T-helper 22 cell (primary cell): ENCODE measurements at regions not wholly inside any gene's neighbourhood (a gene's known extent, or its start where the extent isn't known, plus 50 kb on each side); places are given as distances from the start of the nearest gene placed in this dataset.

ENCODE experiments used
- DNase-seq: peaks from one replicate; pipeline ENCODE4 v3.0.0-alpha.2; 2020; ENCODE audit warnings: low read depth

DNA sequence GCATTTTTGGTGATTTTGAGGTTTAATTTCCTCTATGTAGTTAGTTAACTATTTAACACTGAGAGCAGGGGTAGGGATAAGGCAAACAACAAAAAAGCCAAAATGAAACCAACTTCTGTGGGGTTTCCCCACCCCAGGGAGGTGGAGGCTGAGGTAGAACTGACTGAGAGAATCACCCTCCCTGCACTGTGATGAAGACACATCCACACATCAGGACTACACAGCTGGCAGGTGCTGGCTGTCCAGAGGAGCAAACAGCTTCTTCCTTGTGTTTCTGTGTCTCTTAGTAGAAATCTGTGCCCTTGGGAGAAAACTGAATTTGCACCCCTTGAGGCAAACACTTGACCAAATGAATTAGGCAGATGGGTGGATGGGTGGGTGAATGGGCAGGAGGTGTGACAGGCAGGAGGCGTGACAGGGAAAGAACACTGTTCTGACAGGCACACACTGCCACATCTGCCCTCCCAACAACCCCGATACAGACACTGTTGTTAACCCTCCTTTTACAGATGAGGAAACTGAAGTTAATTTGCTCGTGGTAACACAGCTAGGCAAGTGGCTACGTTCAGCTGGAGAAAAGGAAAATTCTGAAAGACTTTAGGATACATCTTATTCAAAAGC, 62.9 kb upstream of the AMZ2 start:
- peak; percentile 54 for DNase-seq

DNA sequence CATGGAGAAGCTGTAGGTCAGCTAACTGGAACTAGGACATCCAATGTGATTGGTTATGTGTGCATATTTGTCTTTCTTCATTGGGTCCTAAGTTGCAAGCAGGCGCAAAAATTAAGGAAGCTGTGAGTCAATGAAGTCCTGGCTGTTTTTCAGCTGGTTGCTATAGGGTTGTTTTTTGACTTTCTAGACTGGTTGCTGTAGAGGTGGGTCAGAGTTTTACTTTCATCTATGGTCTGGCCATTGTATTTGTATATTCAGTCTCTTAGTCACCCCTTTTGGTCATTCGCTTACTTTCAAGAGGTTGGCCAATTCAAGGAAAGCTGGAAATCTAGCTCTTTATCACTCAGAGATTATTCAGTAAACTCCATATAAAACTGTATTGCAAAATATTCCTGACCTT, 62.0 kb upstream of the AMZ2 start:
- DNase-seq, result no peak

DNA sequence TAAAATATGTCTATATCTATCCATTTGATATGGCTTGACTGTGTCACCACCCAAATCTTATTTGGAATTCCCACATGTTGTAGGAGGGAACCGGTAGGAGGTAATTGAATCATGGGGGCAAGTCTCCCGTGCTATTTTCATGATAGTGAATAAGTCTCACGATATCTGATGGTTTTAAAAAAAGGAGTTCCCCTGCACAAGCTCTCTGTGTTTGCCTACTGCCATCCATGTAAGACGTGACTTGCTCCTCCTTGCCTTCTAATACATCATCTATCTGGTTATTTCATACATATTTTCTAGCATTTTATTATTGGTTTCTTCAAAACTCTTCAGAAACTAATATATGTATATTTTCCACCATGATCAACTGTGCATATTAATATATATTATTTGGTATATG, 57.3 kb upstream of the AMZ2 start:
- no peak for DNase-seq

DNA sequence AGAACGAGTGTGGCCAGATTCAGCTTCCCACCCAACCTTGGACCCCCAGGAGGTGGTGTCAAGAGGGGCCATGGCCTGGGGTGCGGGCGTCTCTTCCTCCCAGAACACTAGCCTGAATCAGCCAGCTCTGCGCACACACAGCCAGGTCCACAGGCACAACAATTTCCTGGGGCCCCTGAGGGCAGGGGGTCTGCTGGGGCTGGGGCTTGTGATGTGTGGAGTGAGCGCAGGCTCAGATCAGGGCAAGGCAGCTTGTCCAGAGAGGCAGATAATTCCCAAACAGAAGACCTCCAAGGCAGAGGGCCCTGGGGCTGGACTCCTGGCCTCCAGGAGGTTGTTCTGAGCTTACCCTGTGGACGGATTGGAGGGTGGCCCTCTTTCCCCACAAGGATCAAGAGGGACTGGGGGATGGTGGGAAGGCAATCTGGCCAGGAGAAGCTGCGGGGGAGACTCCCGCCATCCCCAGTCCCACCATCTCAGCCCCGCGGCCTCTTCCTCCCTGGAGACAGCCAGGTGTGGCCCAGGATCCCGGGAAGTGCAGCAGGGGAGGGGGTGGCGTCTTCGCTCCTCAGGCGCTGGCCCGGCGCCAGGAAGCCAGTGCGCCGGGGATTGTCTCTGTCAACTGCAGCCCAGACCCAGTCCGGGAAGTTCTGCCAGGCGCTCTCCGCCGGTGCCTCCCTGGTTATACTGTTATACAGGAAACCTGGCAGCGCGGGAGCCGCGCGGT, 52.0 kb upstream of the AMZ2 start:
- no peak for DNase-seq

DNA sequence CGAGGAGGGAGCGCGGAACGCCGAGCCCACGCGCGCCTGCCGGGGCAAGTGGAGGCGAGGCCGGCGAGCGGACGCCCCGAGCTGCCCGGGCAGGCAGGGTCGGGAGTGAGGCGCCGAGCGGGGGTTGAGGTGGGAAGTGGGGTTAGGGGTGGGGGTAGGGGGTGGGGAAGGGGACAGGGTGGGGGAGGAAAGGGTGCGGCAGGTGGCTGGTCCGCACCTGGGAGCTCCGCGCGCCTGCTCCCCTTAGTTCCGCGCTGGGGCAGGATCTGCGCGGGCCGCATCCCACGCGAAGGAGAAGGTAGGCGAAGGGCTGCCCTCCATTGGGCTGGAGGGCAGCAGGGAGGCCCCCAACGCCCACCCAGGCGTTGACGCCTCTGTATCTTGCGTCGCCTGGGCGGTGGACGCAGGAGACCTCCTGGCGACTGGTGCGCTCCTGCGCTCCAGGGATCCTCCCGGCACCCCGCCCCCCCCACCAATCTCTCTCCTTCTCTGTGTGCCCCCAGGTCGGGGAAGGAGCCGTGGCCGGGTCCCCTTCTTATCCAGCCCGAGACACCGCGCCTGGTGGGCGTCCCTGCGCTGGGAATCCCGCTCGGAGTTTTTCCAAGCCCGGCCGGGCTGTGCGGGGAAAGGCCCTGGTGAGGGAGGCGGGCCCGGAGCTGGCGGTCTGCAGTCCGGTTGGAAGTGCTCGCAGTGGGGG, 51.3 kb upstream of the AMZ2 start:
- DNase-seq, result no peak

DNA sequence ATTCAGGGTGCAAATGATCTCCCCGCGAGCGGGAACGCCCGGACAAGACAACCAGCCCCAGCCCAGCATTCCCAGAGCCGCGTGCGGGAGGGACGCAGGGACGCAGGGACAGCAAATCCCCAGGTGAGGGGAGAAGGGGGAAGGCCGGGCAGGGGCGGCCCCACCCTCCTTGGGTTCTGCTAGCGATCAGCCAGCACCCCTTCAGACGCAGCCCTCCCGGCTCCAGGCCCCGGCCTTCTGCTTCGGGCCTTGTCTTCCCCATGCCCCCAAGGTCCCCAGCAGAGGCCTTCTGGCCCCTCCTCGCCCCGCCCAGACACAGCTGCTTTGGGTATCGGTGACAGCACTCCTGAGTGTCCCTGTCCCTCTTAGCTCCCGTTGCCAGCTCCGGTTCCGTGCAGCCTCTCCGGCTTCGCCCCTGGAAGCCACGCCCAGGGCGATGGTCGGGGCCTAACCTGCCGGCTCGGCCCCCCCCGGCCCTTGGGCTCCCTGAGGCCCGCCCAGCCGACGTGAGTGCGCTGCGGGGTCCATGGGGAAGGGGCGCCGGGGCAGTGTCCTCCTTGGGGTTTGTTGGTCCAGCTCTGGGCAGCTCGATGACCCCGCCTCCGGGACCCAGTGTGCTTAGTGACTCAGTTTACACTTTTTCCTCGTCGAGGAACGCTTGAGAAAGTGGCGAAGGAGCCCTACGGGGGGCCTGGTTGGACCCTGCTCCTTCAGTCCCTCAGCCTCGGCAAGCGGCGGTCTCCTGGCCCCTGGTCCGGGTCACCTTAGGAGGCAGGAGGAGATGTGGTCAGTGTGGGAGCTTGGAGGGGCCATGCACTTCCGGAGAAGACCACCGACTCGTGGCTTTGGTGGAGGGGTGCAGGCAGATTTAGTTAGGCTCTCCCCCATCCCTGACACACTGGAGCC, 50.5 kb upstream of the AMZ2 start:
- no peak for DNase-seq

DNA sequence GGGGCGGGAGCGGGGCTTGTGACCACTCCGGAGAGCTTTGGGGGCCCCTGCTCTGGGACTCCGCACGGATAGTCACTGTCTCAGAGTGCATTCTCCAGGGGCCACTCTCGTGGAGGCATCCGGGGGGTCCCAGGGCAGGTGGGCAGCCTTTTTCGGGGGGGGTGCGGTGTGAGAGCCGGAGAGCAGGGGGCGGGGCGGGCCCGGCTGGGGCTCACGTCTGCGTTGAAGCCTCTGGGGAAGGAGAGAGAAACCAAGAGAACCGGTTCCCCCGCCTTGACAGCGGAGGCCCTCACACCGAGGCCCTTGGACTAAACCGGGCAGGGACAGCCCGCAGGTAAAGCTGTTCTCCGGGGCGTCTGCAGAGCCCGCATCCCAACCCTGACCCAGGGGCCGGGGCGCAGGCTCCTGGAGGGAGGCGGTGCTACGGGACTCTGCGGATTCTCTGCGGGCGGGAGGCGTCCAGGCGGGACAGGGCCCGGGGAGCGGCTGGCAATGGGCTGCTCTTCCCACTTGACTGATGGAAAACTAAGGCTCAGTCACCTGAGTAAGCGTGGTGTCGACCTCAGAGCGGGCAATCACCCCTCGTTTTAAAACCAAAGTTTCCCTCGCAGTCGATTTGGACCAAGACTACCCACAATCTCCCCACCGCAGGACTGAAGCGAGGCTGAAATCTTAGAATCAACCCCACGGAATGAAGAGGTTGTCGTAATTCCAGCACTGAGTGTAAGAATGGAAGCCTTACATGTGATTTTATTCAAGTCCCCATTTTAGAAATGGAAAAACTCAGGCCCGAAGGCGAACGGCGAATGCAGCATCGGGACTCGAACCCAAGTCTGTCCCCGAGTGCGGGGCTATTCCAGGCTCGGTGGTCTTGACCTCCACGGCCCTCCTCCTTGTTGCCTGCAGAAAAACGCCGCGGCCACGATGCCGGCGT, 49.6 kb upstream of the AMZ2 start:
- DNase-seq, result no peak
